Right kidney (tissue), 1 donor: ENCODE measurements at regions not wholly inside any gene's neighbourhood (a gene's known extent, or its start where the extent isn't known, plus 50 kb on each side); places are given as distances from the start of the nearest gene placed in this dataset.
"Not testable (repeated sequence)": the region's sequence is repeated elsewhere in the genome, so short reads cannot be mapped to it uniquely, and the experiment has no call there.

ENCODE experiments used
- DNase-seq: peaks from one replicate; pipeline ENCODE4 v3.0.0-alpha.2; 2016

GRCh38 chr13:50156561-50157127 lies 141.4 kb downstream of the KCNRG start:
- no peak for DNase-seq

GRCh38 chr13:50158385-50159165 lies 143.3 kb downstream of the KCNRG start:
- no peak for DNase-seq

DNA sequence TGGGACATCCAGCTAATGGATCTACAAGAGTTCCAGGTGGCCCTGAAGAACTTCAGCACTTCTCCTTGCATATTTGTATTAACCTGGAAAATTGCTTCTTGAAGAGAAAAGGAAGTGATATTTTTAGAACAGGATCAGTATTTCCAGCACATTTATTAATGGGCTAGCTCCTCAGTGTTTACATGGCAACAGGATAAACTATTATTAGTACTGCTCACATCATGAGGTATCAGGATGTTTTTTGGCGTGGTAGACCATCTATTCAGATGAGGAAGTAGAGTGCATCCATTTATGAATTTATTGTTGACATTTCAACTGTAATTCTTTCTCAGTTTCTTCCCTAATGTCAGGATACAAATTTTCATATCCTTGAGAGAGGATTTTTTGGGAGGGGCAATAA lies 144.4 kb downstream of the KCNRG start:
- DNase-seq: no peak

DNA sequence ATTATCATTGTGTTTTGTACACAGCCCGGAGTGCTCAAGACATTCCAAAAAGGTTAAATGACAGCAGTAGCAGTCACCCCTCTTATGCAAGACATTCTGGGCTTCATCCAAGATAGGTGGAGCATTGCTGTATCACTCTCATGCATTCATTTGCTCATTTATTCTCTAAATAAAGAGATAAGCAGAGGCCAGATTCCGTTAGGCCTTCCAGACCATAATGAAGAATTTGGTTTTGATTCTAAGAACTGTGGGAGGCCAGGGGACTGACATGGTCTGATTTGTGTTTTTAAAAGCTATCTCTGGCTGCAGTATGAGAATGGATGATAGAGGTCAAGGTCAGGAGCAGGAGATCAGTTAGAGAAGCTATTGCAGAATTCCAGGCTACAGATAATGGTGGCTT lies 145.8 kb downstream of the KCNRG start:
- DNase-seq: no peak

- DNase-seq: no peak
Measured at GRCh38 chr13:50162001-50162400, 146.8 kb downstream of the KCNRG start.

GRCh38 chr13:50162567-50162966 lies 147.3 kb downstream of the KCNRG start:
- DNase-seq: no peak

- no peak for DNase-seq
Measured at GRCh38 chr13:50167224-50167947, 152.1 kb downstream of the KCNRG start.

- DNase-seq: no peak
Measured at GRCh38 chr13:50167967-50168366, 152.7 kb downstream of the KCNRG start.

- no peak for DNase-seq
Measured at GRCh38 chr13:50168786-50169185, 153.5 kb downstream of the KCNRG start.

GRCh38 chr13:50170447-50171037 lies 155.3 kb downstream of the KCNRG start:
- no peak for DNase-seq

GRCh38 chr13:50171590-50172282 lies 156.5 kb downstream of the KCNRG start:
- no peak for DNase-seq

DNA sequence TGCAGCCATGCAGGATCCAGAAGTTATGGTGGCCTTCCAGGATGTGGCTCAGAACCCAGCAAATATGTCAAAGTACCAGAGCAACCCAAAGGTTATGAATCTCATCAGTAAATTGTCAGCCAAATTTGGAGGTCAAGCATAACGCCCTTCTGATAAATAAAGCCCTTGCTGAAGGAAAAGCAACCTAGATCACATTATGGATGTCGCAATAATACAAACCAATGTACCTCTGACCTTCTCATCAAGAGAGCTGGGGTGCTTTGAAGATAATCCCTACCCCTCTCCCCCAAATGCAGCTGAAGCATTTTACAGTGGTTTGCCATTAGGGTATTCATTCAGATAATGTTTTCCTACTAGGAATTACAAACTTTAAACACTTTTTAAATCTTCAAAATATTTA lies 157.8 kb downstream of the KCNRG start:
- not testable (repeated sequence) for DNase-seq

GRCh38 chr13:50174630-50175029 lies 159.4 kb downstream of the KCNRG start:
- no peak for DNase-seq

DNA sequence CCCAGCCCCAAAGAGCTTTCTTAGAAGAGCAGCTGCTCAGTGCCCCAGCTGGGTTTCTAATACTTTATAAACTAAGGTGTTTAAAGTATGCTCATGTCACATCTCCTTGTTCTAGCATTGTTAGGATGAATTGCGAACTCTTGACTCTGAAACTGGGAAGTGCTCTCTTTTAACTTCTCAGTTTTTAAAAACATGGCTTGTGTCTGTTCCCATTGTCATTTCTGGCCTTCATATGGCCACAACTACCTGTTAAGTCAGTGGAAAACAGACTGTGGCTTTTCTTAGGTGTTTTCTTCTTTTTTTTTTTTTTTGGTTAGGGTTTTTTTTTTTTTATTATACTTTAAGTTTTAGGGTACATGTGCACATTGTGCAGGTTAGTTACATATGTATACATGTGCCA lies 164.7 kb downstream of the KCNRG start:
- no peak for DNase-seq

DNA sequence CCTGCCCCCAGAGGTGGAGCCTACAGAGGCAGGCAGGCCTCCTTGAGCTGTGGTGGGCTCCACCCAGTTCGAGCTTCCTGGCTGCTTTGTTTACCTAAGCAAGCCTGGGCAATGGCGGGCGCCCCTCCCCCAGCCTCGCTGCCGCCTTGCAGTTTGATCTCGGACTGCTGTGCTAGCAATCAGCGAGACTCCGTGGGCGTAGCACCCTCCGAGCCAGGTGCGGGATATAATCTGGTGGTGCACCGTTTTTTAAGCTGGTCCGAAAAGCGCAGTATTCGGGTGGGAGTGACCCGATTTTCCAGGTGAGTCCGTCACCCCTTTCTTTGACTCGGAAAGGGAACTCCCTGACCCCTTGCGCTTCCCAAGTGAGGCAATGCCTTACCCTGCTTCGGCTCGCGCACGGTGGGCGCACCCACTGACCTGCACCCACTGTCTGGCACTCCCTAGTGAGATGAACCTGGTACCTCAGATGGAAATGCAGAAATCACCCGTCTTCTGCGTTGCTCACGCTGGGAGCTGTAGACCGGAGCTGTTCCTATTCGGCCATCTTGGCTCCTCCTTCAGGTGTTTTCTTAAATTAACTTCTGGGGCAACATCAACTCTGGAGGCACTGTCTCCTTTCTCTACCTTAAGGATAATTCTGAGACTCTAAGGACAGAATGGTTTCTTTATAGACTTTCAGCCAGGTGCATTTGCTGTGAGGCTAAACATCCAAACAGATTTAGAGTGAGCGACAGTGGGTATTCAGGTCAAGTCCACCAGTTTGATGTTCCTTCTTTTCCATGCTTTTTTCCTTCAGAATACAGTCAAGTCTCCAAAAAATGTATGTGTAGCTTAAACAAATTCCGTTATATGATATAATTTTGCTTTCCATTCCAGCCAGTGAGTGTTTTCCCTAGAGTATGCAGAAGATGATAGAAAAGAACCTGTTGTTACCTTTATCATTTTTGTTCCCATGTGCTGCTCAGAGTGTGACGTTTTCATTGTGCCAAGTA lies 170.8 kb downstream of the KCNRG start:
- not testable (repeated sequence) for DNase-seq

DNA sequence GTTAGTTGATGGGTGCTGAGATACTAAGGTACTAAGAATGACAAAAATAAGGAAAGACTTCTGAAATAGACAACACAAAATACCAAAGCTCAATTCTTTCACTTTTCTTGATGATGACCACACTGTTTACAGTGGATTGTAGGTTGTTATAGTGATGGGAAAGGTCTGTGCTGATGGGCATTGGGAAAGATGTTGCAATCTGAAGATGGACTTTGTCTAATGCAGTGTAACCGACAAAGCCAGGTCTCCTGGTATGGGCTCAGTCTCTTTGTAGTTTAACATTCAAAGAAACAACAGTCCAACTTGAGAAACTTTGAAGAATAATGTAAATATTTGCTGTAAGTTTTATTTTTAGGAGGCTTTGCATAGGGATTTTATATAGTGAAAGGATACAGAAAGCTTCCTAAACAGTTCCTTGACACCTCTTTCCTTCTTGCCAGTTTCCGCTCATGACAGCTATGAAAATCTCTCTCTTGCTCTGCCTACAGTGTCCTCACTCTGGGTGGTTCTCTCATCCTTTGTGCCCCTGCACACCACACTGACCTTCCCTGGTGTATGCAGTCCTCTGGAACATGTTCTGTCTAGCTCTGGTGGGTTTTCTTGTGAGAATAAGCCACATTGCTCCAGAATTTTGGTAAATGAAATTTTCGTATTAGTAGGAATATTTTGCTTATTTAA lies 172.2 kb downstream of the KCNRG start:
- DNase-seq: no peak

GRCh38 chr13:50188696-50189095 lies 173.5 kb downstream of the KCNRG start:
- no peak for DNase-seq

GRCh38 chr13:50189450-50189849 lies 174.2 kb downstream of the KCNRG start:
- DNase-seq: no peak

GRCh38 chr13:50191004-50191403 lies 175.8 kb downstream of the KCNRG start:
- DNase-seq: no peak

- DNase-seq: no peak
Measured at GRCh38 chr13:50192272-50192813, 177.1 kb downstream of the KCNRG start.
